HEK293T (cell line): ENCODE measurements at regions not wholly inside any gene's neighbourhood (a gene's known extent, or its start where the extent isn't known, plus 50 kb on each side); places are given as distances from the start of the nearest gene placed in this dataset.

ENCODE experiments used
- CTCF ChIA-PET: fragments of 350-600 bp; formaldehyde crosslinking; extraction: SDS; loops from one replicate; lab custom pipeline; 2021; ENCODE audit warnings: antibody characterized with exemption, inconsistent platforms; lab: Yijun Ruan, JAX
- POLR2A ChIA-PET: fragments of 350-600 bp; formaldehyde crosslinking; extraction: SDS; loops from one replicate; lab custom pipeline; 2020; ENCODE audit warnings: antibody characterized with exemption, inconsistent platforms; lab: Yijun Ruan, JAX
- DNase-seq: peaks from one replicate; pipeline ENCODE4 v3.0.0; 2012; ENCODE audit warnings: mixed read lengths; ENCODE audit errors: extremely low spot score
- ARNT ChIP-seq: fragments of 450-650 bp; IDR thresholded peaks from 2 replicates; pipeline ENCODE4 v1.6.1; 2017; ENCODE audit warnings: mild to moderate bottlenecking
- BHLHE40 ChIP-seq: fragments of 450-650 bp; IDR thresholded peaks from 2 replicates; pipeline ENCODE4 v1.6.1; 2016; ENCODE audit warnings: mild to moderate bottlenecking, moderate library complexity, borderline replicate concordance
- CTBP1 ChIP-seq: fragments of 450-650 bp; IDR thresholded peaks from 2 replicates; pipeline ENCODE4 v1.6.1; 2016; ENCODE audit warnings: borderline replicate concordance
- ELF4 ChIP-seq: fragments of 450-650 bp; IDR thresholded peaks from 2 replicates; pipeline ENCODE4 v1.6.1; 2017; ENCODE audit warnings: antibody characterized with exemption
- FOXA1 ChIP-seq: fragments of 450-650 bp; IDR thresholded peaks from 2 replicates; pipeline ENCODE4 v1.6.1; 2016; ENCODE audit warnings: mild to moderate bottlenecking
- FOXK2 ChIP-seq: fragments of 450-650 bp; IDR thresholded peaks from 2 replicates; pipeline ENCODE4 v1.6.1; 2016; ENCODE audit warnings: mild to moderate bottlenecking
- FOXM1 ChIP-seq: fragments of 450-650 bp; IDR thresholded peaks from 2 replicates; pipeline ENCODE4 v1.6.1; 2017; ENCODE audit warnings: mild to moderate bottlenecking, borderline replicate concordance
- HDGF ChIP-seq: fragments of 450-650 bp; IDR thresholded peaks from 2 replicates; pipeline ENCODE4 v1.6.1; 2017; ENCODE audit warnings: antibody characterized with exemption, borderline replicate concordance
- L3MBTL2 ChIP-seq: fragments of 450-650 bp; conservative IDR thresholded peaks from 2 replicates; pipeline ENCODE4 v1.6.1; 2016; ENCODE audit warnings: mild to moderate bottlenecking
- LEF1 ChIP-seq: fragments of 450-650 bp; IDR thresholded peaks from 2 replicates; pipeline ENCODE4 v1.6.1; 2017; ENCODE audit warnings: mild to moderate bottlenecking, borderline replicate concordance
- NFRKB ChIP-seq: fragments of 450-650 bp; IDR thresholded peaks from 2 replicates; pipeline ENCODE4 v1.6.1; 2016; ENCODE audit warnings: mild to moderate bottlenecking, moderate library complexity
- SP1 ChIP-seq: fragments of 450-650 bp; IDR thresholded peaks from 2 replicates; pipeline ENCODE4 v1.6.1; 2017
- SUZ12 ChIP-seq: fragments of 450-650 bp; IDR thresholded peaks from 2 replicates; pipeline ENCODE4 v1.6.1; 2016; ENCODE audit warnings: mild to moderate bottlenecking
- TARDBP ChIP-seq: fragments of 450-650 bp; IDR thresholded peaks from 2 replicates; pipeline ENCODE4 v1.6.1; 2016
- ZNF384 ChIP-seq: fragments of 450-650 bp; IDR thresholded peaks from 2 replicates; pipeline ENCODE4 v1.6.1; 2016
- TF ChIP-seq, protein P1 (sequence below): fragments of 450-650 bp; IDR thresholded peaks from 2 replicates; pipeline ENCODE4 v1.6.1; 2016

DNA sequence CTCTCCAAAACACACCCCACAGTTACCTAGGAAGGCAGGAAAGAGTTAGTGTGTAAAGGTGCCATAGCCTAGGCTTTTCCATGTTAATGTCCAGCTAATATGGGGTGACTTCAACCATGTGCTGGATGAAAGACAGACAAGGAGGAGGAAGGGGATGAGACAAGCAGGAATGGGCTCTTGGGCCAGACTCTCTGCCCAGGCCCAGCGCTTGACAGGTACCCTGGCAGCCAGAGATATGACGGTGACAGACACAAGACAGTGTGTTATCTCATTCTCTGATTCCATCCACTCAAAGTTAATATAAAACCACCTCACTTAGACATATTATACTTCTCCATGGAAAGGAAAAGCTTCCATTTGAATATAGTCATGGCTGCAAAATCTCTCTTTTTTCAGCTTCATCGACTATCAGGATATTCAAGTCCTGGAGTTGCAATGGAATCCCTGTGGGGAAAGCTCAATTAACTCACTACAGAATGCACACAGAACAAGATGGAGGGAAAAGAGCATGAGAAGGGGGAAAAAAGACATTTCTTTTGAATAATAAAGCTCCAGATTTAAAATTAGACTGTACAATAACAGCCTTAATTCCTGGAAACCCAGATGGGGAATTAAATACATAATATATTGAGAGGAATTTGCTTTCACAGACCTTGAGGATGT lies 596.7 kb downstream of the TOX3 start:
- TF ChIP-seq CTBP1 (no peak), LEF1 (no peak), FOXM1 (no peak), SUZ12 (no peak)
- ChIA-PET POLR2A (no interaction called here), CTCF (no interaction called here)
- no peak for DNase-seq

DNA sequence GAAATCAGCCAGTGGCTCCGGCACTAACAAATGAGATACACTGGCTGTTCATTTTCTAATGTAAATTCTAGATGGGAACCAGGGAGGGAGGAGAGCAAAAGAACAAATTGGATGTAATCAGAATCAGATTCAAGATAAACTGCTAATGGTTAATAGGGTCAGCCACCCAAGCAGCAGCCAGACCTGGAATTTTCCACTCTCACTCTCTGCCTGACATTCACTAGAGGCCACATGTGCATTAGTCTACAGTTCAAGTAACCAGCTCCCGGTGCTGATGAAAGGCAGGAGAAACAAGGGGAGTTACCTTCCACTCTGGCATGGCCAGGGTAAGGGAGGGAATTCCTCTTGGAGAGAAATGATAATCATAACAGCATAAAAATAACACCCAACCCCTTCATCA lies 597.7 kb downstream of the TOX3 start:
- ChIA-PET POLR2A (no interaction called here), CTCF (no interaction called here)
- TF ChIP-seq BHLHE40 = no peak
- TF ChIP-seq FOXM1 = no peak
- TF ChIP-seq NFRKB = no peak
- TF ChIP-seq SP1 = no peak
- no peak for TF ChIP-seq HDGF
- TF ChIP-seq TARDBP = no peak
- no peak for TF ChIP-seq ELF4
- no peak for TF ChIP-seq FOXA1
- TF ChIP-seq, protein P1, sequence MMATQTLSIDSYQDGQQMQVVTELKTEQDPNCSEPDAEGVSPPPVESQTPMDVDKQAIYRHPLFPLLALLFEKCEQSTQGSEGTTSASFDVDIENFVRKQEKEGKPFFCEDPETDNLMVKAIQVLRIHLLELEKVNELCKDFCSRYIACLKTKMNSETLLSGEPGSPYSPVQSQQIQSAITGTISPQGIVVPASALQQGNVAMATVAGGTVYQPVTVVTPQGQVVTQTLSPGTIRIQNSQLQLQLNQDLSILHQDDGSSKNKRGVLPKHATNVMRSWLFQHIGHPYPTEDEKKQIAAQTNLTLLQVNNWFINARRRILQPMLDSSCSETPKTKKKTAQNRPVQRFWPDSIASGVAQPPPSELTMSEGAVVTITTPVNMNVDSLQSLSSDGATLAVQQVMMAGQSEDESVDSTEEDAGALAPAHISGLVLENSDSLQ = no peak
- no peak for TF ChIP-seq ZNF384
- TF ChIP-seq L3MBTL2 = no peak
- no peak for TF ChIP-seq LEF1
- TF ChIP-seq SUZ12 = no peak
- DNase-seq = no peak

GRCh38 chr16:51941412-51941811 lies 605.5 kb downstream of the TOX3 start:
- CTCF ChIA-PET = no interaction called here

DNA sequence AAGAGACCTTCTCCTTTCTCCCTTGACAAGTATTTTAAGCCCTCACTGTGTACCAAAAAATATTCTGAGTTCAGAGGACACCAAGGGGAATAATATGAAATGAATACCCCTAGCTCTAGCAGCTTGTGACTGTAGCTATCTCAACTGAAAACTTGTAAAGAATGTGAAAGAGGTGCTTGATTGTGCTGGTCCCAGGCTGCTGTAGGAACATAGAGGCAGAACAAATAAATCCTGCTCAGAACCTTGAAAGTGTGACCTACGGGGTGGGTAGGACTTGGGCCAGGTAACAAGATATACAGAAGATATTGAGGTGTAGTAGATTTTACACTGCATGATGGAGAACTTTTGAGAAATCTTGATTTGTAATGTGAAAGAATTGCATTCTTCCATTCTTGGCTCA lies 606.8 kb downstream of the TOX3 start:
- ChIA-PET CTCF (no interaction called here), POLR2A (no interaction called here)
- no peak for DNase-seq
- no peak for TF ChIP-seq CTBP1
- no peak for TF ChIP-seq TARDBP
- TF ChIP-seq SP1 = no peak
- TF ChIP-seq FOXA1 = no peak
- TF ChIP-seq NFRKB = no peak
- no peak for TF ChIP-seq FOXK2
- TF ChIP-seq LEF1 = no peak
- TF ChIP-seq ARNT = no peak
- TF ChIP-seq ZNF384 = no peak
- TF ChIP-seq FOXM1 = no peak
- no peak for TF ChIP-seq BHLHE40
- no peak for TF ChIP-seq SUZ12
- no peak for TF ChIP-seq L3MBTL2
- TF ChIP-seq ELF4 = no peak
- TF ChIP-seq, protein P1 = no peak
- no peak for TF ChIP-seq HDGF

More at GRCh38 chr16:51941412-51941811, 605.5 kb downstream of the TOX3 start:
- TF ChIP-seq BHLHE40 (no peak), SUZ12 (no peak), TARDBP (no peak), FOXM1 (no peak), HDGF (no peak), NFRKB (no peak), FOXK2 (no peak), L3MBTL2 (no peak), SP1 (no peak), CTBP1 (no peak), ELF4 (no peak), ARNT (no peak)
- TF ChIP-seq, protein P1 = no peak
- no peak for DNase-seq
- POLR2A ChIA-PET = no interaction called here

DNA sequence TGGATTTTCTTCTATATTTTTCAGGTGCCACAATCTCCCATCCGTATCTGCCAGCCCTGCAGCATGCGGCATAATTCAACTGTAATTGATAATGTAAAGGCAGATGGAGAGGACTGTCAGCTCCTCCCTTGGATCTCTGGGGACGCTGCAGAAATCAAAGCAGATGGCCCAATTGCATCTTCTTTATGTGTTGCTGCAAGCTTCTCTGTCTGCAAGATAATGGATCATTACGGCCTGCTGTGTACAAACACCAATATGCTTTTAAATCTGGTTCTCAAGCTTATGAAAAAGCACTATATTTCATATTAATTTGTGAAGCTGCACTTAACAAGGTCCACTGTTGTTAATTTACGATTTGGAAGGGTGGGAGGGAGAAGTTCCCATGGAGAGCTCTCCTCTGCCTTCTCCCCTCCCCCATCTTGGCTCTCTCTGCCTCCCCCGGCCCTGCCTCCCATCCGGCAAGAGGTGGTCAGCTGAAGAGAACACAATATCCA lies 607.5 kb downstream of the TOX3 start:
- CTCF ChIA-PET = no interaction called here
- DNase-seq = no peak
- no peak for TF ChIP-seq FOXM1
- no peak for TF ChIP-seq BHLHE40
- TF ChIP-seq TARDBP = no peak
- no peak for TF ChIP-seq NFRKB
- TF ChIP-seq ARNT = no peak
- TF ChIP-seq CTBP1 = no peak
- no peak for TF ChIP-seq FOXK2
- POLR2A ChIA-PET = no interaction called here

DNA sequence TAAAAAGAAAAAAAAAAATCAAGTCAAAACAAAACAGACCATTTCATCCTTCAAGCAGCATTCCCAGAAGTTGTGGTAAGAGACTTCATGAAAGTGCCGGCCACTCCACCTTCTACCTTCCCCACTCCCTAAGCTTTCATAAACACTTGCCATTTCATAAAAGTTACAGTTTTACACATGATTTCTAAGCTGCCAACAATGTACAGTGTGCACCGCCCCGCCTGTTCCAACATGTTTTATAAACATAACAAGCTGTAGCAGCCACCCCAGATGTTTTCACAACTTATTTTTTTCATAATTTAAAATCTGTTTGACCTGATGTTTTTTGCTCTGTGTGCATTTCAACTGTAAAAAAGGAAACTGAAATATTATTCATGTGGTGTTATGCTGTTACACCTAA lies 608.1 kb downstream of the TOX3 start:
- POLR2A ChIA-PET = no interaction called here
- DNase-seq = no peak
- CTCF ChIA-PET = no interaction called here
- TF ChIP-seq L3MBTL2 (no peak), FOXA1 (no peak), FOXK2 (no peak), ZNF384 (no peak), SUZ12 (no peak), TARDBP (no peak), ARNT (no peak)
- TF ChIP-seq, protein P1 = no peak
